Progenitor cell of endocrine pancreas (in vitro differentiated cells): ENCODE measurements at regions not wholly inside any gene's neighbourhood (a gene's known extent, or its start where the extent isn't known, plus 50 kb on each side); places are given as distances from the start of the nearest gene placed in this dataset.

Experiments
- DNase-seq: peaks from one replicate; pipeline ENCODE4 v3.0.0; 2021; ENCODE audit warnings: low spot score; ENCODE audit not compliant: unreplicated experiment
- H3K27ac Mint-ChIP-seq: 2 replicates; pipeline ENCODE4 v1.8.0; 2021; ENCODE audit warnings: mild to moderate bottlenecking, moderate library complexity, mixed read lengths
- H3K27me3 Mint-ChIP-seq: 2 replicates; pipeline ENCODE4 v1.8.0; 2021; ENCODE audit warnings: mixed read lengths
- H3K36me3 Mint-ChIP-seq: 2 replicates; pipeline ENCODE4 v1.8.0; 2022; ENCODE audit warnings: mixed read lengths; ENCODE audit not compliant: insufficient read depth
- H3K4me1 Mint-ChIP-seq: 2 replicates; pipeline ENCODE4 v1.8.0; 2021; ENCODE audit warnings: low read depth, mixed read lengths
- H3K4me3 Mint-ChIP-seq: 2 replicates; pipeline ENCODE4 v1.8.0; 2021; ENCODE audit warnings: low read depth, mild to moderate bottlenecking, moderate library complexity, mixed read lengths
- H3K9me3 Mint-ChIP-seq: 2 replicates; pipeline ENCODE4 v1.8.0; 2021; ENCODE audit warnings: low read depth, mixed read lengths
- TF ChIP-seq, protein P1 (sequence below): fragments of 200-600 bp; sonication (generic); IDR thresholded peaks from one replicate; pipeline ENCODE4 v1.5.0; 2021; ENCODE audit warnings: antibody characterized with exemption, mild to moderate bottlenecking; ENCODE audit not compliant: unreplicated experiment

DNA sequence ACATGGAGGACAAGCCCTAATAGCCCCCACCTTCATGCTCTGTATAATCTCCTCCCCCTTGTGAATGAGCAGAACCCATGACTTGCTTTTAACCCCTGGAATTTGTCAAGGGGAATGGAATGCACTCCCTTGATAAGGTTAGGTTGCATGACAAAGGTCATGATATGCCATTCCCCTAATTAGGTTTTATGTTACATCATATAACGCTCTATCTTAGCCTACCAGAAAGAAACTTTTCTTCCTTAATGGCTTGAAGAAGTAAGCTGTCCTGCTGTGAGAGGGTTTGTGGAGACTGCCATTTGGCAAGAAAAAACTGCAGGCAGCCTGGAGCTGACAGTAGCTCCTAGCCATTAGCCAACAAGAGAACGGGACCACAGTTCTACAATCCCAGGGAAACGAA is 399.8 kb upstream of the MAD2L1 start:
- TF ChIP-seq, protein P1, sequence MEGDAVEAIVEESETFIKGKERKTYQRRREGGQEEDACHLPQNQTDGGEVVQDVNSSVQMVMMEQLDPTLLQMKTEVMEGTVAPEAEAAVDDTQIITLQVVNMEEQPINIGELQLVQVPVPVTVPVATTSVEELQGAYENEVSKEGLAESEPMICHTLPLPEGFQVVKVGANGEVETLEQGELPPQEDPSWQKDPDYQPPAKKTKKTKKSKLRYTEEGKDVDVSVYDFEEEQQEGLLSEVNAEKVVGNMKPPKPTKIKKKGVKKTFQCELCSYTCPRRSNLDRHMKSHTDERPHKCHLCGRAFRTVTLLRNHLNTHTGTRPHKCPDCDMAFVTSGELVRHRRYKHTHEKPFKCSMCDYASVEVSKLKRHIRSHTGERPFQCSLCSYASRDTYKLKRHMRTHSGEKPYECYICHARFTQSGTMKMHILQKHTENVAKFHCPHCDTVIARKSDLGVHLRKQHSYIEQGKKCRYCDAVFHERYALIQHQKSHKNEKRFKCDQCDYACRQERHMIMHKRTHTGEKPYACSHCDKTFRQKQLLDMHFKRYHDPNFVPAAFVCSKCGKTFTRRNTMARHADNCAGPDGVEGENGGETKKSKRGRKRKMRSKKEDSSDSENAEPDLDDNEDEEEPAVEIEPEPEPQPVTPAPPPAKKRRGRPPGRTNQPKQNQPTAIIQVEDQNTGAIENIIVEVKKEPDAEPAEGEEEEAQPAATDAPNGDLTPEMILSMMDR = no peak
- peaks cover 5% of the 10 kb centered on the region for H3K4me1 Mint-ChIP-seq
- peak overlapping the region; percentile 76 for H3K27ac Mint-ChIP-seq
- H3K36me3 Mint-ChIP-seq = no peaks in the 10 kb centered on the region
- no peak for DNase-seq
- no peaks in the 10 kb centered on the region for H3K27me3 Mint-ChIP-seq
- no peak overlapping the region for H3K4me3 Mint-ChIP-seq
- peaks cover 20% of the 10 kb centered on the region for H3K9me3 Mint-ChIP-seq

DNA sequence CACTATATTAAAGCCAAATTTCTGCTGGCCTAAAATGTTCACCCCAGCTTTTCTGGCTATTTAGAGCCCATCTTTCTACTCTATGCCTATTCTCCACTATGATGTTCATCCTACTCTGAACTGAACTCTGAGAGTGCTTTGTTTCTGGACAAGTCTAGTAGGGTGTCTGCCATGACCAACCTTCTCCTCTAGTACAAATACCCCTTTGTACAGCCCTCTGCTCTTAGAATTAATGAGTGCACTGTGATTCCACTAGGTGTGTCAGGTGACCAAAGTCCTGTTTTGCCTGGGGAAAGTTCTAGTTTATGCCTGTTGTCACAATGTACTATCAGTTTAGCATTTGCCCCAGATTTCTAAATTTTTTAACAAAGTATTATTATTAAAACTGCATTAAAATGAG is 388.1 kb upstream of the MAD2L1 start:
- no peak overlapping the region for H3K4me3 Mint-ChIP-seq
- H3K4me1 Mint-ChIP-seq = peaks cover 9% of the 10 kb centered on the region
- DNase-seq = no peak
- TF ChIP-seq, protein P1 = no peak
- H3K27me3 Mint-ChIP-seq = no peaks in the 10 kb centered on the region
- H3K36me3 Mint-ChIP-seq = no peaks in the 10 kb centered on the region
- H3K27ac Mint-ChIP-seq = no peak overlapping the region
- H3K9me3 Mint-ChIP-seq = no peaks in the 10 kb centered on the region

DNA sequence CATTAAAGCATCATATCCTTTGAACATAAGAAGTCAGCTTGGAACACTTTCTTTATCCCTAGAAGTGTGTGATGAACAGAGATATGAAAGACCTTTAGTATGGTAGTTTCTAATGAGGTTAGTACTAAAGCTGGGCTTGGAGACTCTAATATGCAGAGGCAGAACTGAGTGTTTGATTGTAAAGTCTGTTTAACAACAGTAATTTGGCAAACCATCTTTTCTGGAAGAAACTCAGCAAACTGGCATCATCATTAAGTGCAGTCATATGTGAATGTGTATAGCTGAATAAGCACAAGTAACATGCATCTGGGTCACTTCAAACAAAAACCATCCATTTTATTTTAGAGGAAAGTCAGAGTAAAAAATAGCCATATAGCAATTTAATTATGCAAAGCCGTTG is 385.9 kb upstream of the MAD2L1 start:
- TF ChIP-seq, protein P1 = no peak
- Mint-ChIP-seq H3K27me3 (no peaks in the 10 kb centered on the region), H3K36me3 (no peaks in the 10 kb centered on the region), H3K4me3 (no peak overlapping the region), H3K27ac (no peak overlapping the region), H3K4me1 (peaks cover 9% of the 10 kb centered on the region), H3K9me3 (no peaks in the 10 kb centered on the region)
- no peak for DNase-seq

DNA sequence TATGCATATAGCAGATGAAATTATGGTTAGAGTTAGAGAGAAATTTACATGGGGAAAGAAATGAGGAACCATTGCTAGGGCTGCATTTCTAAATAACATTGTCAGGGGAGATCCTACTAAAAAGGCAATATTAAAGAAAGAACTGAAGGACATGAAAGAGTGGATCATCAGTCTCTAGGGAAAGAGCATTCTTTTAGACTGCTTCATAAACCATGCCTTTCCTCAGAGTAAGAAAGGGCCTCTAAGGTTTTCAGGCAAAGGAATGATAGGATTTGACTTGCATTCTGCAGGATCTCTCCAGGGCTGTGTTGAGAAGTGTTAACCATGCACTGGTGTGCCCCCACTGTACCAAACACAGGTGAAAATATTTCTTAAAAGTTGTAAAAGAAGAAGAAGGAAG is 385.4 kb upstream of the MAD2L1 start:
- Mint-ChIP-seq H3K36me3 (no peaks in the 10 kb centered on the region), H3K4me1 (peaks cover 9% of the 10 kb centered on the region), H3K4me3 (no peak overlapping the region), H3K9me3 (no peaks in the 10 kb centered on the region), H3K27me3 (no peaks in the 10 kb centered on the region), H3K27ac (no peak overlapping the region)
- TF ChIP-seq, protein P1 = no peak
- DNase-seq = no peak

DNA sequence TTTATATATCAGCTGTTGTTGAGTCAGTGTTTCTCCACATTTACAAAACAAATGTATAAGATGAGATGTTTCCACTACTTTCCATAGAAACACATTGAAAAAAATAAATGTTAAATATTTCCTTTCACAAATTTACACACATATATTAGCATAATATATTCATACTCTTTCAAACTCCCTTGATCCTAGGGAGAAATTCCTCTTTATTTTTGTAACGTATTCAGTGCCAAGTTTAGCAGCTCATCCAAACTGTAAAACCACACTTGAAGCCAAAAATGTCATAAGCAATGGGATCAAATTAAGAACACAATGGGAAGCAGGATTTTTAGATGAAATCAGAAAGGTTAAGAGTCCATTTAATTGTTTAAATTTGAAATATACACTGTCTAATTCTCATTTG is 381.1 kb upstream of the MAD2L1 start:
- no peaks in the 10 kb centered on the region for H3K27me3 Mint-ChIP-seq
- DNase-seq = no peak
- TF ChIP-seq, protein P1 = no peak

More for the DNA sequence above, 381.1 kb upstream of the MAD2L1 start:
- Mint-ChIP-seq H3K4me3 (no peak overlapping the region), H3K27ac (no peak overlapping the region), H3K9me3 (no peaks in the 10 kb centered on the region), H3K36me3 (no peaks in the 10 kb centered on the region), H3K4me1 (no peaks in the 10 kb centered on the region)
